ENCODE measurements at regions not wholly inside any gene's neighbourhood (a gene's known extent, or its start where the extent isn't known, plus 50 kb on each side); places are given as distances from the start of the nearest gene placed in this dataset.
"Not testable (repeated sequence)": the region's sequence is repeated elsewhere in the genome, so short reads cannot be mapped to it uniquely, and the experiment has no call there.

- no peak for DNase-seq (ENCODE audit: low spot score)
Observed at GRCh38 chr21:33121715-33122475, 52.0 kb downstream of the OLIG1 start.

DNA sequence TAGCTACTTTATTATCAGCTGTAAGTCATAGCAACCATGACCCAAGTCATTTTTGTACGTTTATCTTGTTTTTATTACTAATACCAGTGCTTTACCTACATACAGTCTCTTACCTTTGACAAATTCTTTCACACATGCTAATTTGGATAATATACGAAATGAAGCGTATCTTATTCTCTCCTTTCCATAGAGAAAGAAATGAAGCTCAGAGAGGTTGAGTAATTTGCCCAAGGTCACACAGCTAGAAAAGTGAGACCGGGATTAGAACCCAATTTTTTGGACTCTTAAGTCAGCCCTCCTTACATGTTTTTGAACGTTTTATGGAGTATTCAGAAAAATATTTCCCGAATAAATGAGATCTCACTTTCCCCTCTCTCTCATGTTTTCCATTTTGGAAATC is 52.6 kb downstream of the OLIG1 start:
- no peak for DNase-seq (ENCODE audit: low spot score)

- DNase-seq (ENCODE audit: low spot score): no peak
Observed at GRCh38 chr21:33123374-33124123, 53.6 kb downstream of the OLIG1 start.

- no peak for DNase-seq (ENCODE audit: low spot score)
Observed at GRCh38 chr21:33124889-33125288, 54.9 kb downstream of the OLIG1 start.

DNA sequence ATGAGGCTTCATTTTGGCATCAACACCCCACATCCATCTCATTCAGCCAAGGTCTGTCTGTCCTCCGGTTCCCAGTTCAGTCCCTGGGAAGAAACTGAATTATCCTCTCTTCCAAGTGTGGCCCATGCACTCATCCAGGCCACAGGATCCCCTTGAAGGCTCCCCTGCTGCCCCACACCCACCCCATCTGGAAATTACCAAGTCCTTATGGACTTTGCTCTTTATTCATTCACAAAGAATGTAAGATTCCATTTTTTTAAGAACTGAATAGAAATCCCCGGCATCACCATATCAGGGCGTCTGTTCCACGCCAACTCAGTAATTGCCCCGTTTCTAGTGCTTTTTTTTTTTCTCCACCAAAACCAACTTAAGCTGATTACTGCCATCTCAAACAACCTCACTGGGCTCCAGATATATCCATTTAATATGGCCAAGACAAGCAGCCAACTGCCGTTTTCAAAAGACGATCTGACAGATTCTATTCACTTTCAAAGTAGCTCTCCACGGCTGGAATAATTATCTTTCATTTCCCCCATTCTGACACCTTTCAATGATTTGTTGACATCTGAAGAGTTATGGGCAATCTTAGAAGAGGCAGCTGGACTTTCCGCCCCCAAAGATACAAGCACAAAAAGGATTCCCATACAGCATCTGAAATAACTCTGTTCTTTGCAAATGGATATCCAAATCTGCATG is 55.9 kb downstream of the OLIG1 start:
- DNase-seq (ENCODE audit: low spot score): no peak

DNA sequence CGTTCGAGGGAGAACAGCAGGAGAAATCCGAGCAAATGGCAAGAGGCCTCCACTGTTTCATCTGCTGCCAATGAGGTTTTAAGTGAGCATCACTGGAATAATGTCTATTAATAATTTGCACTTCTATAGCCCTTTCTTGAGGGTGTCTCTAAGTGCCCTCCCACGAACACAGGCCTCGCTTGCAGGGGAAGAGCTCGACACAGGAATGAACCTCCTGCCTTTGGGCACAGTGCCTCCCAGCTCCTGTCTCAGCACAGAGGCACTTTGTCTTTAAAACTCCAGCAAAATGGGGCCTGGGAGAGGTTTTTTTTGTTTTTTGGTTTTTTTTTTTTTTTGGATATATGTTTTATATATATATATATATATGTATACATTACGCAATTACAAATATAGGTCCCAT is 56.6 kb downstream of the OLIG1 start:
- no peak for DNase-seq (ENCODE audit: low spot score)

GRCh38 chr21:33127154-33127867 is 57.4 kb downstream of the OLIG1 start:
- peak; percentile 47 for DNase-seq (ENCODE audit: low spot score)

GRCh38 chr21:33127868-33128242 is 57.9 kb downstream of the OLIG1 start:
- no peak for DNase-seq (ENCODE audit: low spot score)

GRCh38 chr21:33128538-33128937 is 58.6 kb downstream of the OLIG1 start:
- DNase-seq (ENCODE audit: low spot score): no peak

GRCh38 chr21:33132054-33132453 is 62.1 kb downstream of the OLIG1 start:
- DNase-seq (ENCODE audit: low spot score): no peak

- DNase-seq (ENCODE audit: low spot score): no peak
Observed at GRCh38 chr21:33133892-33134291, 64.0 kb downstream of the OLIG1 start.

GRCh38 chr21:33135925-33136324 is 66.0 kb downstream of the OLIG1 start:
- no peak for DNase-seq (ENCODE audit: low spot score)

DNA sequence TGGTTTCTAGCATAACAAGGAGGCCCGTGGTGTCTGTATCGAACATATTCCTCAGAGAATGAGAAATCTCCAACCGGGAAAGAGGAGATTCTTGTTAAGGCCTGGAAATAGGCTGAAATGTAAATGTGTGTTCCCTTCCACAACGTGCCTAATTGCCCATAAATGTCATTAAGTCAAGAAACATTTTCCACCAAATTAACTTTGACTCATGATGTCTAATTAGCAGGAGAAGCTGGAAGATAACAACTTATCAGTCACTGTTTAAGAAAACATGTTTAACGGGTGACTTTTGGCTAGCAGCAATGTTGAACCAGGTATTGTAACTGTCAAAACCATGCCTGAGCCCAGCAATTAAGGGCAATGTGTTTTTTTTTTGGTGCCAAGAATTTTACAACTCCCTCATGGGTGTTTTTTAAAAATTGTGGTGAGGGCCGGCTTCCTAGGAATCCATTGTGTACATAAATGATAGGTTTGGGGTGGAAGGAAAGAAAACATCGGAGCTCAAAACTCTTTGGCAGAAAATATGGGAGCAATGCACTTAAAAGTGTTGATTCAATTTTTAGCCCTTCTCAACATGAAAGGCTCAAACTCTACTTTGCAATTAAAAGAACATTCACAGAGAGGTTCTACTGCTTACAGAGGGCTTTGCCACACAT is 67.0 kb downstream of the OLIG1 start:
- no peak for DNase-seq (ENCODE audit: low spot score)

GRCh38 chr21:33139084-33139483 is 69.1 kb downstream of the OLIG1 start:
- no peak for DNase-seq (ENCODE audit: low spot score)

DNA sequence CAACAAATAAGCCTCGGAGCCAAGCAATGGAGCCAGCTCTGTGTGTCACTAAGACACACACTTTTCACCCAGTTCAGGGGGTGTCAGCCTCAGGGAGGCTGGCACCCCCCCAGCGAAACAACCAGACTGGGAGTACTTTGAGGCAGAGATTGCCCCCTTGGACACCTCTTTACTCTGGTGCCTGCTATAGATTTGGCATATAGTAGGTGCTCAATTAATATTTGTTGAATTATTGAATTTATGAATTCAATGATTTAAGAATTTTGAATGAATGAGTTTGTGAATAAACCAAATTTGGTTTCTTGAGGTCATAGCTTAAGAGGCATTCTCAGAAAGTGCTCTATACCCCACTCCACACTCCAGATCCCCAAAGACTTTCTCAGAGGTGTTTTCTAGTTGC is 70.3 kb downstream of the OLIG1 start:
- DNase-seq (ENCODE audit: low spot score): no peak

DNA sequence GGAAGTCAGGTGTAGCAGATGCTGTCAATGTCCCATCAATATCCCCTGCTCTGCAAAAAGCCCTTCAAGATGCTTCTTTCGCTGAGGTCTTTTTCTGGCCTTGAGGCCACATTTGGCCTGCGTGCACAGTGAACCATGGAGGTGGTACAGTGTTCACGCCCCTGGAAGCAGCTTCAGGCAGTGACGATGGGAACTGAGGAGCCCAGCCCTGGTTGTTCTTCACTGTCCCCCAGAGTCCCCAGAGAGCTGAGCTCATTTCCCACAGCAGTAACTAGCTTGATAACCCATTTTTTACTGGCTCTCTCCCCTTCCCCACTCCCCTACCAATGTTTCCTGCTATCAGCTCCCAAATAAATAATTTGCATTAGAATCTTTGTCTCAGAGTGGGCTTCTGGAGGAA is 76.5 kb downstream of the OLIG1 start:
- no peak for DNase-seq (ENCODE audit: low spot score)

GRCh38 chr21:33149181-33149580 is 79.2 kb downstream of the OLIG1 start:
- DNase-seq (ENCODE audit: low spot score): no peak

DNA sequence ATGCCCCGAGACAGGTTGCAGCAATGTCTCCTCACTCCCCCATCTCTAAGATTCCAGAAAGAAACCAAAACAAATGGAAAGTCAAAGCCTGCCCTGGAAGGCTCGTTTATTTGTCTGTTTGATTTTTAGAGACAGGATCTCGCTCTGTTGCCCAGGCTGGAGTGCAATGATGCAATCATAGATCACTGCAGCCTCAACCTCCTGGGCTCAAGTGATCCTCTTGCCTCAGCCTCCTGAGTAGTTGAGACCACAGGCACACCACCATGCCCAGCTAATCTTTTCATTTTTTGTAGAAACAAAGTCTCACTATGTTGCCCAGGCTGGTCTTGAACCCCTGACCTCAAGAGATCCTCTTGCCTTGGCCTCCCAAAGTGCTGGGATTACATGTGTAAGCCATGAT is 78.8 kb upstream of the IFNAR2 start:
- DNase-seq (ENCODE audit: low spot score): not testable (repeated sequence)

DNA sequence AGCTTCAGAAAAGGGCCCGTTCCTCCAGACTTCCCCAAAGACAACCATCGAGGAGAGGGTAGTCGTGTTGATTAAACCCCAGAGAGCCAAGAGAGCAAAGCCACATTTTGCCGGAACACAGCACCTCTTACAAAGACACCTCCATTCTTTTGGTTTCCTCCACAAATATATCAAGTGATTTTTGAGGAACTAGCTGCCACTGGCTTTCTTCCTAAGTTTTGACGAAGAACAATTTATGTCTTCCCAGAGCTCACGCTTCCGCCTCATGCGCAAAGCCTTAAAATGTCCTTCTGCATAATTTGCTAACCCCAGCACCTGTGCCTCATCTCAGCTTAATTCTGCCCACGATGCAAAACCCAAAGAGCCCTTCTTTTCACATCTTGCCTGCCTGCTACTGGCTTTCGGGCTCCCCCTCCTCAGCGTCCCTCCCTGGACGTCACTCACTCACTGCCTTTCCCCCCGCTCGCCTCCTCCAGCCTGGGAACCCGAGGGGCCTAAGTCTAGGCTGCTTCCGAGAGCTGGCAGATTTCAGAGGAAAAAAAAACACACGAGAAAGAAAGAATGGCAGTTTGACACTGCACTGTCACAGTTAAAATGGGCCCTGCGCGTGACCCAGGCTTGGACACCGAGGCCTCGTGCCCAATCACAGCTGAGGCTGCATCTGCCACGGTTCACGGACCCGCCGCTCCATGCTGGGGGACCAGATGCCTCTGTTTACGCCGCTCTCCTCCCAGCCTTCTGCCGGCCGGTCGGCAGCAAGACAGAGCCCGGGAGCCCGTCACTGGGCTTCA is 77.6 kb upstream of the IFNAR2 start:
- DNase-seq (ENCODE audit: low spot score): no peak

DNA sequence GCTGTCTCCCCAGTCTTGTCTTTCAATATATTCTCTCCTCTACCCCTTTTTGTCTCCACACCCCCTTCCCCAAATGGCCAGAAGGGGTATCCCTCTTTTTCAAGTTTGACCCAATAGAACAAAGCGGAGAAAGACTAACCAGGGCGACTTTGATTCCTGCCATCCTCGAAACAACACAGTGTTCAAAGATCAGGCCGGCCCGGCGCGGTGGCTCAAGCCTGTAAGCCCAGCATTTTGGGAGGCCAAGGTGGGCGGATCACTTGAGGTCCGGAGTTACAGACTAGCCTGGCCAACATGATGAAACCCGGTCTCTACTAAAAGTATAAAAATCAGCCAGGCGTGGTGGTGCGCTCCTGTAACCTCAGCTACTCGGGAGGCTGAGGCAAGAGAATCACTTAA is 77.0 kb upstream of the IFNAR2 start:
- DNase-seq (ENCODE audit: low spot score): no peak

DNA sequence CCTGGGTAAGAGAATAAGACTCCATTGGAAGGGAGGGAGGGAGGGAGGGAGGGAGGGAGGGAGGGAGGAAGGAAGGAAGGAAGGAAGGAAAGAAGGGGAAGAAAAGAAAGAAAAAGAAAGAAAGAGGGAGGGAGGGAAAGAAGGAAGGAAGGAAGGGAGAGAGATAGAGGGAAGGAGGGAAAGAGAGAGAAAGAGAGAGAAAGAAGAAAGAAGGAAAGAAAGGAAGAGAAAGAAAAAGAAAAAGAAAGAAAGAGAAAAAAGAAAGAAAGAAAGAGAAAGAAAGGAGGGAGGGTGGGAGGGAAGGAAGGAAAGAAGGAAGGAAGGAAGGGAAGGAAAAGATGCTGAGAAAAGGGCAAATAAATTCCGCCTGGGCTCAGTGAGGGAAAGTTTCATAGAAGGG is 74.7 kb upstream of the IFNAR2 start:
- DNase-seq (ENCODE audit: low spot score): no peak

All from CD4-positive, alpha-beta T cell treated with Interleukin-6 at 100 ng/mL for 8 hours (primary cell).